ENCODE measurements at regions not wholly inside any gene's neighbourhood (a gene's known extent, or its start where the extent isn't known, plus 50 kb on each side); places are given as distances from the start of the nearest gene placed in this dataset.
A peak's percentile ranks its signal among the peaks of the same experiment; 100 is the strongest.
"Not testable (repeated sequence)": the region's sequence is repeated elsewhere in the genome, so short reads cannot be mapped to it uniquely, and the experiment has no call there.

GRCh38 chr1:98287626-98288025 lies 366.8 kb upstream of the DPYD start:
- DNase-seq (ENCODE audit: low read depth): no peak

GRCh38 chr1:98286656-98287055 lies 365.8 kb upstream of the DPYD start:
- DNase-seq (ENCODE audit: low read depth): no peak

- DNase-seq (ENCODE audit: low read depth): not testable (repeated sequence)
Observed at GRCh38 chr1:98285286-98285685, 364.5 kb upstream of the DPYD start.

- DNase-seq (ENCODE audit: low read depth): no peak
Observed at GRCh38 chr1:98280049-98280448, 359.2 kb upstream of the DPYD start.

- no peak for DNase-seq (ENCODE audit: low read depth)
Observed at GRCh38 chr1:98278055-98278454, 357.2 kb upstream of the DPYD start.

- DNase-seq (ENCODE audit: low read depth): peak; percentile 83
Observed at GRCh38 chr1:98277118-98277517, 356.3 kb upstream of the DPYD start.

GRCh38 chr1:98276514-98276913 lies 355.7 kb upstream of the DPYD start:
- DNase-seq (ENCODE audit: low read depth): no peak

GRCh38 chr1:98268316-98268715 lies 347.5 kb upstream of the DPYD start:
- DNase-seq (ENCODE audit: low read depth): no peak

- no peak for DNase-seq (ENCODE audit: low read depth)
Observed at GRCh38 chr1:98267423-98267822, 346.6 kb upstream of the DPYD start.

GRCh38 chr1:98264727-98265126 lies 343.9 kb upstream of the DPYD start:
- DNase-seq (ENCODE audit: low read depth): no peak

- no peak for DNase-seq (ENCODE audit: low read depth)
Observed at GRCh38 chr1:98260839-98261238, 340.0 kb upstream of the DPYD start.

GRCh38 chr1:98260412-98260811 lies 339.6 kb upstream of the DPYD start:
- DNase-seq (ENCODE audit: low read depth): no peak

- DNase-seq (ENCODE audit: low read depth): peak; percentile 27
Observed at GRCh38 chr1:98256700-98257099, 335.9 kb upstream of the DPYD start.

GRCh38 chr1:98253145-98253544 lies 332.3 kb upstream of the DPYD start:
- DNase-seq (ENCODE audit: low read depth): no peak

- DNase-seq (ENCODE audit: low read depth): no peak
Observed at GRCh38 chr1:98251497-98251896, 330.7 kb upstream of the DPYD start.

- no peak for DNase-seq (ENCODE audit: low read depth)
Observed at GRCh38 chr1:98232678-98233077, 311.8 kb upstream of the DPYD start.

- no peak for DNase-seq (ENCODE audit: low read depth)
Observed at GRCh38 chr1:98222706-98223105, 301.9 kb upstream of the DPYD start.

GRCh38 chr1:98221923-98222322 lies 301.1 kb upstream of the DPYD start:
- no peak for DNase-seq (ENCODE audit: low read depth)

GRCh38 chr1:98217601-98218000 lies 296.8 kb upstream of the DPYD start:
- no peak for DNase-seq (ENCODE audit: low read depth)

- DNase-seq (ENCODE audit: low read depth): peak; percentile 47
Observed at GRCh38 chr1:98216304-98216703, 295.5 kb upstream of the DPYD start.

- no peak for DNase-seq (ENCODE audit: low read depth)
Observed at GRCh38 chr1:98211271-98211845, 290.5 kb upstream of the DPYD start.

GRCh38 chr1:98210563-98210962 lies 289.7 kb upstream of the DPYD start:
- DNase-seq (ENCODE audit: low read depth): no peak

- DNase-seq (ENCODE audit: low read depth): peak; percentile 97
Observed at GRCh38 chr1:98210064-98210463, 289.2 kb upstream of the DPYD start.

- no peak for DNase-seq (ENCODE audit: low read depth)
Observed at GRCh38 chr1:98205291-98206017, 284.6 kb upstream of the DPYD start.
